Fibroblast of the aortic adventitia (primary cell): ENCODE measurements at regions not wholly inside any gene's neighbourhood (a gene's known extent, or its start where the extent isn't known, plus 50 kb on each side); places are given as distances from the start of the nearest gene placed in this dataset.
"Not testable (repeated sequence)": the region's sequence is repeated elsewhere in the genome, so short reads cannot be mapped to it uniquely, and the experiment has no call there.

Source experiments
- DNase-seq: peaks from one replicate; pipeline ENCODE4 v3.0.0-alpha.2; 2010; ENCODE audit warnings: low read depth
- H3K4me3 ChIP-seq: 2 replicates; pipeline ENCODE4 v1.5.1; 2011; ENCODE audit warnings: low read depth, mild to moderate bottlenecking, control low read depth, low read length, moderate library complexity
- CTCF ChIP-seq: IDR thresholded peaks from 2 replicates; pipeline ENCODE4 v1.5.1; 2011; ENCODE audit warnings: mild to moderate bottlenecking, low read length, control low read depth, inconsistent platforms; ENCODE audit not compliant: insufficient read depth

GRCh38 chr2:114123925-114124324 is 234.0 kb downstream of the ACTR3 start:
- H3K4me3 ChIP-seq, result no peak overlapping the region
- no peak for TF ChIP-seq CTCF
- DNase-seq, result no peak

- TF ChIP-seq CTCF, result no peak
- DNase-seq, result peak; percentile 47
- no peak overlapping the region for H3K4me3 ChIP-seq
Observed at GRCh38 chr2:114127372-114127771, 237.5 kb downstream of the ACTR3 start.

- TF ChIP-seq CTCF, result no peak
Observed at GRCh38 chr2:114128263-114128662, 238.4 kb downstream of the ACTR3 start.

GRCh38 chr2:114128725-114129124 is 238.8 kb downstream of the ACTR3 start:
- TF ChIP-seq CTCF, result no peak
- no peak for DNase-seq

More at GRCh38 chr2:114128263-114128662, 238.4 kb downstream of the ACTR3 start:
- H3K4me3 ChIP-seq, result no peak overlapping the region
- DNase-seq, result no peak

GRCh38 chr2:114132050-114132449 is 242.2 kb downstream of the ACTR3 start:
- H3K4me3 ChIP-seq, DNase-seq: not testable (repeated sequence)

More at GRCh38 chr2:114128725-114129124, 238.8 kb downstream of the ACTR3 start:
- H3K4me3 ChIP-seq, result no peak overlapping the region

- TF ChIP-seq CTCF, result no peak
- H3K4me3 ChIP-seq, result no peak overlapping the region
- no peak for DNase-seq
Observed at GRCh38 chr2:114134146-114134545, 244.3 kb downstream of the ACTR3 start.

- DNase-seq, result no peak
Observed at GRCh38 chr2:114139542-114139941, 249.7 kb downstream of the ACTR3 start.

More at GRCh38 chr2:114139542-114139941, 249.7 kb downstream of the ACTR3 start:
- no peak overlapping the region for H3K4me3 ChIP-seq
- no peak for TF ChIP-seq CTCF
